GM10248 (cell line): ENCODE measurements at regions not wholly inside any gene's neighbourhood (a gene's known extent, or its start where the extent isn't known, plus 50 kb on each side); places are given as distances from the start of the nearest gene placed in this dataset.

Experiments used
- CTCF ChIA-PET: fragments of 300-600 bp; sonication (Branson Sonifier 250); formaldehyde crosslinking; extraction: SDS; loops from one replicate; lab custom pipeline; 2021; ENCODE audit warnings: antibody characterized with exemption; lab: Yijun Ruan, JAX
- POLR2A ChIA-PET: fragments of 350-650 bp; sonication (Branson Sonifier 250); formaldehyde crosslinking; extraction: SDS; loops from one replicate; lab custom pipeline; 2020; ENCODE audit warnings: antibody characterized with exemption; lab: Yijun Ruan, JAX
- DNase-seq: peaks from one replicate; pipeline ENCODE4 v3.0.0; 2012; ENCODE audit errors: extremely low spot score
- CTCF ChIP-seq: IDR thresholded peaks from 2 replicates; pipeline ENCODE4 v1.5.1; 2012; ENCODE audit warnings: mild to moderate bottlenecking, low read depth; ENCODE audit errors: extremely low read depth, missing control alignments, control extremely low read depth

GRCh38 chr5:68428231-68428811 lies 212.8 kb downstream of the PIK3R1 start:
- no peak for TF ChIP-seq CTCF
- POLR2A ChIA-PET, result interaction anchor here (0.6 kb wide), 1 partner anchor 195 kb away, joined by 3 read pairs; no protein-coding TSS in a partner anchor
- no peak for DNase-seq
- CTCF ChIA-PET, result interaction anchor here (1.1 to 2.0 kb wide), 4 partner anchors 9 to 141 kb away, joined by 3 to 10 read pairs (median 8); no protein-coding TSS in a partner anchor

DNA sequence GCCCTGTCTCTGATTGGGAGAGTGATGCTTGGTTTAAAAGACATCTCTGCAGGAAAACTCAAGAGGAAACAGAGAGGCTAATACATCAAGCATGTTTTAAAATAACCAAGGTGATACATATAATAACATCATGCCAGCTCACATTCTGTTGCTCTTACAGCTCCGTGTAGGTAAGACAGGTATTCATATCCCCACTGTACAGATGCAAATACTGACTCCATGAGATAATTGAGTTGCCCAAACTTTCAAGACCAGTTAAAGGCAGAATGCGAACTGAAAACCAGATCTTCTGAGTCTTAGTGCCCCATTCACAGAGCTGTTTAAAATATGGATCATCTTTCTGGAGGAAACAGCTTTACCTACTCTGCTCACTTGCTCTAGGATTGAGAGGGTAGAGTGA lies 214.0 kb downstream of the PIK3R1 start:
- no peak for DNase-seq
- CTCF ChIA-PET, result interaction anchor here (0.8 to 2.0 kb wide), 6 partner anchors 10 to 142 kb away, joined by 3 to 10 read pairs (median 6); no protein-coding TSS in a partner anchor
- TF ChIP-seq CTCF, result no peak
- POLR2A ChIA-PET, result no interaction called here

- no peak for DNase-seq
- POLR2A ChIA-PET, result no interaction called here
- TF ChIP-seq CTCF, result no peak
- CTCF ChIA-PET, result interaction anchor here (1.1 to 2.0 kb wide), 6 partner anchors 9 to 143 kb away, joined by 3 to 10 read pairs (median 6); no protein-coding TSS in a partner anchor
These were observed 214.7 kb downstream of the PIK3R1 start for GRCh38 chr5:68430279-68430678.

GRCh38 chr5:68431186-68431585 lies 215.6 kb downstream of the PIK3R1 start:
- POLR2A ChIA-PET, result no interaction called here
- CTCF ChIA-PET, result interaction anchor here (0.9 to 1.9 kb wide), 2 partner anchors 8 to 13 kb away, joined by 3 to 5 read pairs; no protein-coding TSS in a partner anchor

DNA sequence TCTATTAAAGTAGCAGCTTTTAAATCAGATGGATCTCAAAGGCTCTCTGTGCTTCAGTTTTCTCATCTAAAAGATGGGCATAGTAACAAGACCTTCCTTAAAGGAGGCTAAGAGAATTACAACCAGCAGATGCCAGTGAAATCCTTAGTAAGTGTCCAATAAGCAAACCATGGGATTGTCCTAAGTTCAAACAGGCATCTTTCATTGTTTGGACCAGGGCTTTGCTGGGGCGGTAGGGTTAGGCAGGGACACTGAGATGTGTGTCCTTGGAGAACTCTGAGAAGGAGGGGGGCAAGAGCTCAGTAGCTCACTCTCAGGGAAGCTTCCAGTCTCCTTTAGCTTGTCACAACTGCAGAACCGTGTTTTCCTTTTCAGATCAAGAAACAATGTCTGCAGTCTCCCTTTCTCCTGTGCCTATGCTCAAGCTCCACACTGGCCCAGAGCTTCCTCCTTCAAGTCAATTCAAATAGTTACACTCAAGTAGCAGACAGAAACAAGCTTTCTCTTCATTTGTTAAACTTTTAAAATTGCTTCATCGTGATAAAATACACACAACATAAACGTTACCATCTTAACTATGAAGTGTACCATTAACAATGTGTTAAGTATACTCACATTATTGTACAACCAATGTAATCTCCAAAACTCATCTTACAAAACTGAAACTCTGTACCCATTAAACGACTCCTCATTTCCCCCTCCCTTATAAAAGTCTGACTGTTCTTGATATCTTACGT lies 216.2 kb downstream of the PIK3R1 start:
- CTCF ChIA-PET, result interaction anchor here (0.8 to 1.9 kb wide), 3 partner anchors 8 to 145 kb away, joined by 3 to 5 read pairs (median 3); no protein-coding TSS in a partner anchor
- no peak for DNase-seq
- TF ChIP-seq CTCF, result no peak
- POLR2A ChIA-PET, result interaction anchor here (0.6 kb wide), 1 partner anchor 39 kb away, joined by 5 read pairs; no protein-coding TSS in a partner anchor

More at GRCh38 chr5:68431186-68431585, 215.6 kb downstream of the PIK3R1 start:
- no peak for DNase-seq
- no peak for TF ChIP-seq CTCF

- CTCF ChIA-PET, result interaction anchor here (2.4 to 3.3 kb wide), 2 partner anchors 9 to 146 kb away, joined by 9 to 17 read pairs; no protein-coding TSS in a partner anchor
- POLR2A ChIA-PET, result no interaction called here
- no peak for DNase-seq
- TF ChIP-seq CTCF, result no peak
These were observed 217.1 kb downstream of the PIK3R1 start for GRCh38 chr5:68432682-68433081.
